ENCODE measurements at regions not wholly inside any gene's neighbourhood (a gene's known extent, or its start where the extent isn't known, plus 50 kb on each side); places are given as distances from the start of the nearest gene placed in this dataset.

GRCh38 chr13:64457976-64458375, 2772.2 kb downstream of the PCDH9 start:
- no peak for DNase-seq (ENCODE audit: low read depth, low spot score)
- H3K4me3 ChIP-seq (ENCODE audit: low read length) = no peak overlapping the region

GRCh38 chr13:64455124-64455523, 2775.0 kb downstream of the PCDH9 start:
- no peak for DNase-seq (ENCODE audit: low read depth, low spot score)
- H3K4me3 ChIP-seq (ENCODE audit: low read length) = no peak overlapping the region

GRCh38 chr13:64453831-64454230, 2776.3 kb downstream of the PCDH9 start:
- no peak for DNase-seq (ENCODE audit: low read depth, low spot score)
- no peak overlapping the region for H3K4me3 ChIP-seq (ENCODE audit: low read length)

DNA sequence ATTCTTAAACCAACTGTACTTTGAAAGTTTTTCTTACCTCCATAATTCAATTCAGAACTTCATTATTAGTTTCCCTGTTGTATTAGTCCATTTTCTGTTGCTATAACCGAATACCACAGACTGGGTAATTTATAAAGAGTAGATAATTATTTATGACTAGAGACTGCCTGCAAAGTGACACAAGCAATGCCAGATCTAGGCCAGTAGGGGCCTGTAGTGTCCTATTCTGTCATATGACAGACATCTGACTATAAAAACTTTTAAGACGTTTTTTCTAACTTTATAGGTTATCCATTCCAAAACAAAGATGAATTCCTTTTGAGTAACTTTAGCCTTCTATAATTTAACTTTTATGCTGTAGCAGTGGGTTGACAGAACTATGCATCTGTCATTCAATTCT, 2783.8 kb downstream of the PCDH9 start:
- H3K4me3 ChIP-seq (ENCODE audit: low read length) = no peak overlapping the region
- DNase-seq (ENCODE audit: low read depth, low spot score) = no peak

DNA sequence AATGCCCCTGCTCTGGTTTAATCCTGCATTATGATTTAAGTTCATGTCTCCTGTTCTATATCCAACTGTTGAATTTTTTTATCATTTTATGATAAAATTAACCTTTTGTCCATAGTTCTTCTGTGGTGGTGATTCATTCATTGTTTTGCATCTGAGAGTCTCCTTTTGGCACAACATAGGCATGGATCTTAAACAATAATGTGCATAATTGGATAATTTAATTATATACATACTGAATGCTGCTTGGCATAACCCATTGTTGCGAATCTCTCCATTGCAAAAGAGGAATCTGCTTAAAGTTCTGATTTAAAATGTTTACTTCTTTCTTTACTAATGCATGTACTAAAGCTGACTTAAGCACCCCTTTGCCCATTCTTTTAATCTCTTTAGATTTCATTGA, 2788.4 kb downstream of the PCDH9 start:
- DNase-seq (ENCODE audit: low read depth, low spot score) = no peak
- no peak overlapping the region for H3K4me3 ChIP-seq (ENCODE audit: low read length)

- DNase-seq (ENCODE audit: low read depth, low spot score) = no peak
- H3K4me3 ChIP-seq (ENCODE audit: low read length) = no peak overlapping the region
Observed at GRCh38 chr13:64438084-64438483, 2792.1 kb downstream of the PCDH9 start.

- DNase-seq (ENCODE audit: low read depth, low spot score) = no peak
- no peak overlapping the region for H3K4me3 ChIP-seq (ENCODE audit: low read length)
Observed at GRCh38 chr13:64429691-64430090, 2800.4 kb downstream of the PCDH9 start.

- DNase-seq (ENCODE audit: low read depth, low spot score) = no peak
- no peak overlapping the region for H3K4me3 ChIP-seq (ENCODE audit: low read length)
Observed at GRCh38 chr13:64428196-64428595, 2801.9 kb downstream of the PCDH9 start.

- DNase-seq (ENCODE audit: low read depth, low spot score) = no peak
- H3K4me3 ChIP-seq (ENCODE audit: low read length) = no peak overlapping the region
Observed at GRCh38 chr13:64423467-64423866, 2806.7 kb downstream of the PCDH9 start.

- DNase-seq (ENCODE audit: low read depth, low spot score) = no peak
- no peak overlapping the region for H3K4me3 ChIP-seq (ENCODE audit: low read length)
Observed at GRCh38 chr13:64420181-64420580, 2810.0 kb downstream of the PCDH9 start.

DNA sequence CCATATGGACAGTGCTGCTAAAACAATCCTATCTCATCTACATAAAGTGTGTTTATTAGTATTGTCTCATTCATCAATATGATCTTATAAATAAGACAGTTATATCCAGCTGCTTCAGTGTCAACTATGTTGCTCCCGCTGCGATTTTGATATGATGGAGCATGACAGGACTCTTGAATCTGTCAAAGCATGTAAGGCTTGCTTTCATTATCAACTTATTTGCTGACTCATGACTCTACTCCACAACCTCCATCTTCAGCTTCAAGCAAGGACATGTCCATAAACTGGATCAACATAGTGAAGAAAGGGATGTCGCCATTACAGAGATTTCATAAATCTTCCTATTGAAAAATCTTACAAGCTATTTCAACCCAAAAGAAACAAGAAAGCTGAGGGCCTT, 2812.6 kb downstream of the PCDH9 start:
- no peak overlapping the region for H3K4me3 ChIP-seq (ENCODE audit: low read length)

DNA sequence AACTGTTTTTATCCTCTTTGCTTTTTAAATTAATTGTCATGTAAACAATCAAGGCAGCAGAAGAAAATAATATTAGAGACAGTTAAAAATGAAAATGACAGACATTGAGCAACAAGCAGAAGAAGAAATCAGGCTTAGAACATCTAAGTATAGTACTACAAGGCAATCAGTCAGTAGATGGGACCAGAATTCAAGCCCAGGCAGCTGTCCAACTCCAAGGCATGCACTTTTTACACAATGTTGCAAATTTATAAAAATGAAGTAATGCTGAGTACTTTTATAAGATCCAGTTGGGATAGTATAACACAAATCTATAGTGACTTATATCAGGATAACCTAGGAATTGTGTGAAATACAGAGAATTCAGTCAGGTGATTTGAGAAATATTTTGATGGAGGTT, 2815.8 kb downstream of the PCDH9 start:
- no peak for DNase-seq (ENCODE audit: low read depth, low spot score)

More for the DNA sequence above, 2812.6 kb downstream of the PCDH9 start:
- DNase-seq (ENCODE audit: low read depth, low spot score) = no peak

GRCh38 chr13:64413529-64413928, 2816.6 kb downstream of the PCDH9 start:
- no peak overlapping the region for H3K4me3 ChIP-seq (ENCODE audit: low read length)
- DNase-seq (ENCODE audit: low read depth, low spot score) = no peak

More for the DNA sequence above, 2815.8 kb downstream of the PCDH9 start:
- H3K4me3 ChIP-seq (ENCODE audit: low read length) = no peak overlapping the region

DNA sequence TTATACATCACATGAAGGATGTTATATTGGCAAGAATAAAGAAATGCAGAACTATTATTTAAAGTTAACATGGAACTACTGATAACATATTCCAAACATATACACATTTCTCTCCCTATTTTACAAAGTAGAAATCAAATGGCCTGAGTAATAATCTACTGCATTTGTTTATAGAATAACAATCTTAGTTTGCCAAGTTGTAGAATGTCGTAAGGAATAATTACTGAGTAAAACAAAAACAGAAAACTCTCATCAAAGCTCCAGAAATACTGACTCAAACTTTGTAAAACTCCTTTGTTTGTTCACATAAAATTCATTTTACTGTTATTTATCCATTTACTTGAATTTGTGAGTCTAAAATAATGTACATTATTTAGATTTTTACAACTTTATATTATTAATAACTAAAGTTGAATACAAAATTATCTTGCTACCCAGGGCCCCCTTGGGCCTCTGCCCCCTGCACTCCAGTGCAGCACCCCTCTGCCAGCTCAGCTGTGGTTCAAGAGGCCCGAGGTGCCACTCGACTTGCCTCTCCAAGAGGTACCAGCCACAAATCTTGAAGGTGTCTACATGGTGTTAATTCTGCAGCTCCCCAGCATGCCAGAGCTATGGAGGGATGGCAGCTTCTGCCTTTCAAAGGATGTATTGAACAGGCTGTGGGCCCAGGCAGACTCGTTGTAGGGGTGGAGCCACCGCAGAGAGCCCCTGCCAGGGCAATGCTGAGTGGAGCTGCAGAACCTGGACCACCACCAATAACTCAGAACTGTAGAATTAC, 2819.7 kb downstream of the PCDH9 start:
- no peak for DNase-seq (ENCODE audit: low read depth, low spot score)
- no peak overlapping the region for H3K4me3 ChIP-seq (ENCODE audit: low read length)

DNA sequence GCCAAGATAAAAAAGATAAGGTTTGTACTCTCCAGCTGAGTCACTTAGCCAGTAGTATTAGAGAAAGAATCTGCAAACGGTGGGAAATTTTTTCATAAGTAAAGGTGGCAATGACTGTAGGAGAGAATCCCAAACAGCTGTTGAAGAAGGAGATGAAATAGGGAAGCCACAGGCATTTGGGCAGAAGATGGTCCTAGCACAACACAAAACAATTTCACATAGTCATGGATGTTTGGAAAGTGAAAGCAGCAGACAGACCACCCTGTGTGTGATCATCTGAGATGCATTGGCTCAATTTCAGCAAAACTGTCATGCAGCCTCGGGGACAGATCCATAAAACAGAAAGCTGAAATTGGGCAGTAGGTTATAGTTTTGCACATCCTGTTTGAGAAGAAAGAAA, 2832.4 kb downstream of the PCDH9 start:
- no peak overlapping the region for H3K4me3 ChIP-seq (ENCODE audit: low read length)
- DNase-seq (ENCODE audit: low read depth, low spot score) = no peak

DNA sequence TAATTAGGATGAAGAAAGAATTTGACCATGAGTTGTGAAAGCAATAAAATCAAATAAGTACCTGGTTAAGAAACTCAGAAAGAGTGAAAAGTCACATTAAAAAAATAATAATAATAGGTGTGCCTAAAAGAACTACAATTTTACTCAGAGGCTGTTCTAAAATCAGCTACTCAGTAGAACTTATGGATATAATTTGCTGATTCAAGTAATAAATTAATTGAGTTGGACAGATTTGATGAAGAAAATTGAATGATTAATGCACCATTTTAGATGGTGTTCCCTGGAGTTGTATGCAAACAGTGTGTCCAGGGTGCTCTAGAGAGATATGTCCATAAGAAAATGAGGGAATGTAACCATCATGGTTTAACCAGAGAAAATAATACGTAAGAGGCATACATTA, 2852.5 kb downstream of the PCDH9 start:
- DNase-seq (ENCODE audit: low read depth, low spot score) = no peak
- no peak overlapping the region for H3K4me3 ChIP-seq (ENCODE audit: low read length)

DNA sequence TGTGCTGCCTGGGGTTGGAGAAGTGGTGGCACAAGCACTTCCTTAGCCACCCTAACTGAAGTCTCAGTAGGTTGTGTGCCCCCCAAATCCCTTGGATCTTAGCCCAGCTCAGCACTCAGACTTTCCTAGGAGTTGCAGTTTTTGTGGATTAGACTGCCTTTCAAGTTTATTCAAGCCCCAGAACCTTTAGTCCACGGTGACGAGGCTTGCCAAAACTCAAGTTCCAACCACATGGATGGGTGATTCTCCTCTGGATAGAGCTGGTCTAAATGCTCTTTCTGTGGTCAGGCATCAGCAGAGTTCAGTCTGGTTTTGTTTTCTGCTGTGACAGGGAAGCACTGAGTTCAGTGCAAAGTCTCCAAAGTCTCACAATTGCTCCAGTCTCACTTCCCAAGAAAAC, 2858.7 kb downstream of the PCDH9 start:
- no peak for DNase-seq (ENCODE audit: low read depth, low spot score)
- no peak overlapping the region for H3K4me3 ChIP-seq (ENCODE audit: low read length)

DNA sequence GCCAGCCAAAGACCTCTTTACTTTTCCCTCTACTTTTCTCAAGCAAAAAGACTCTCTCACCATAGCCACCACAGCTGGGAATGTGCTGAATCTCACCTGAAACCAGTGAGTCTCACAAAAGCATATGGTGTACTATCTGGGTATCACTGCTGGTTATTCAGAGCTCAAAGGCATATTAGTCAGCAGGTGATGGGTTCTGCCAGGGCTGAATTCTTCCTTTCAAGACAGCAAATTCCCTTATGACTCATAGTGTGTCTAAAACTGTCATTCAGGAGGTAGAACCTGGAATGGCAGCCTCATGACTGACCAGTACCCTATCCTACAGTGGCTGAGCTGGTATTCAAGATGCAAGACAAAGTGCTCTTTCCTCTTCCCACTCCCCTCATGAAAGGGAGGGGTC, 2859.1 kb downstream of the PCDH9 start:
- H3K4me3 ChIP-seq (ENCODE audit: low read length) = no peak overlapping the region
- DNase-seq (ENCODE audit: low read depth, low spot score) = no peak

DNA sequence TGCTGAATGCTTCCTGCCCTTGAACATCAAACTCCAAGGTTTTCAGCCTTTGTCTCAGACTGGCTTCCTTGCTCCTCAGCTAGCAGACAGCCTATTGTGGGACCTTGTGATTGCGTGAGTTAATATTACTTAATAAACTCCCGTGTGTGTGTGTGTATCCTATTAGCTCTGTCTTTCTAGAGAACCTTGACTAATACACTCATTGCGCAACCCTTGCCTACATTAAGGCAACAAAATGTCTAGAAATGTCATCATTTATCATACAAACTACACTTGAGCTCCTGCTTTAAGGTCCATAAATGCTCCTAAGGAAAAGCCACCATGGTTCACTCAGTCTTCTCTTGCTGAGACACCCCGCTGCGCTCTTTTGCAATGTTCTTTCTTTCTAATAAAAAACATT, 2861.0 kb downstream of the PCDH9 start:
- H3K4me3 ChIP-seq (ENCODE audit: low read length) = no peak overlapping the region
- DNase-seq (ENCODE audit: low read depth, low spot score) = no peak

DNA sequence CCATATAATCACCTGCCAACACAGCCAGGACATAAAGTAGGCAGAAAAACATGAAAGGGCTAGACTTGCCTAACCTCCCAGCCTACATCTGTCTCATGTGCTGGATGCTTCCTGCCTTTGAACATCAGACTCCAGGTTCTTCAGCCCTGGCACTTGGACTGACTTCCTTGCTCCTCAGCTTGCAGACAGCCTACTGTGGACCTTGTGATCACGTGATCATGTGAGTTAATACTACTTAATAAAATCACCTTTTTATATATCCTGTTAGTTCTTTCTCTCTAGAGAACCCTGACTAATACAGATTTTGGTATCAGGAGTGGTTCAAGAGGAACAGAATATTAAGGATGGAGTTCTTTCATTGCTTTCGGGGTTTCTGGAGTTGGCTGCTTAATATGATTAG, 2867.6 kb downstream of the PCDH9 start:
- no peak for DNase-seq (ENCODE audit: low read depth, low spot score)
- H3K4me3 ChIP-seq (ENCODE audit: low read length) = no peak overlapping the region

GRCh38 chr13:64347664-64348063, 2882.5 kb downstream of the PCDH9 start:
- no peak for DNase-seq (ENCODE audit: low read depth, low spot score)
- H3K4me3 ChIP-seq (ENCODE audit: low read length) = no peak overlapping the region

Data from Jurkat, Clone E6-1 (cell line).